Neural progenitor cell (in vitro differentiated cells): ENCODE measurements at regions not wholly inside any gene's neighbourhood (a gene's known extent, or its start where the extent isn't known, plus 50 kb on each side); places are given as distances from the start of the nearest gene placed in this dataset.

Experiments used
- EZH2 ChIP-seq: fragments of 200-600 bp; sonication (generic); IDR thresholded peaks from 2 replicates; pipeline ENCODE4 v1.6.1; 2017; ENCODE audit warnings: antibody characterized with exemption, mild to moderate bottlenecking, moderate library complexity
- EZH2phosphoT487 ChIP-seq: fragments of 200-600 bp; sonication (generic); IDR thresholded peaks from 2 replicates; pipeline ENCODE4 v1.6.1; 2017; ENCODE audit warnings: antibody characterized with exemption
- TF ChIP-seq, protein P1 (sequence below): fragments of 200-600 bp; sonication (generic); IDR thresholded peaks from 2 replicates; pipeline ENCODE4 v1.5.1; 2017; ENCODE audit warnings: antibody characterized with exemption, mild to moderate bottlenecking

DNA sequence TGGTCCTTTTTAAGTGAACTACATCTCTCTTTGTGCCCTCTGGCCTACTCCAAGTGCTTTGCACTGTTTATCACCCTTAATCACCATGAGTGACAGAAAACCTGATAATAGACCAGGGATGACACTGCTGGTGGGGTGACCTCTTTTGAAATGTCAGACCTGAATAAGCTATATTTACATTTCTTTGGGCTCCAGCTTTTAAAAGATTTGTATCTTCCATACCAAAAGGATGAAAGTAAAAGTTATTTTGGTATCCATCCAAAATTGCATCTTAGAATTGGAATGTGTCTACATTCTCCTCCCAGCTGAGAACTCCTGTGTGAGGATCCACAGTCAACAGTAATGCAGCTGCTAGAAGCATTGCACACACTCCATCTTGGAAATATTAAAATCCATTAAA is 370.0 kb downstream of the CDH11 start:
- TF ChIP-seq, protein P1, sequence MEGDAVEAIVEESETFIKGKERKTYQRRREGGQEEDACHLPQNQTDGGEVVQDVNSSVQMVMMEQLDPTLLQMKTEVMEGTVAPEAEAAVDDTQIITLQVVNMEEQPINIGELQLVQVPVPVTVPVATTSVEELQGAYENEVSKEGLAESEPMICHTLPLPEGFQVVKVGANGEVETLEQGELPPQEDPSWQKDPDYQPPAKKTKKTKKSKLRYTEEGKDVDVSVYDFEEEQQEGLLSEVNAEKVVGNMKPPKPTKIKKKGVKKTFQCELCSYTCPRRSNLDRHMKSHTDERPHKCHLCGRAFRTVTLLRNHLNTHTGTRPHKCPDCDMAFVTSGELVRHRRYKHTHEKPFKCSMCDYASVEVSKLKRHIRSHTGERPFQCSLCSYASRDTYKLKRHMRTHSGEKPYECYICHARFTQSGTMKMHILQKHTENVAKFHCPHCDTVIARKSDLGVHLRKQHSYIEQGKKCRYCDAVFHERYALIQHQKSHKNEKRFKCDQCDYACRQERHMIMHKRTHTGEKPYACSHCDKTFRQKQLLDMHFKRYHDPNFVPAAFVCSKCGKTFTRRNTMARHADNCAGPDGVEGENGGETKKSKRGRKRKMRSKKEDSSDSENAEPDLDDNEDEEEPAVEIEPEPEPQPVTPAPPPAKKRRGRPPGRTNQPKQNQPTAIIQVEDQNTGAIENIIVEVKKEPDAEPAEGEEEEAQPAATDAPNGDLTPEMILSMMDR = no peak
- TF ChIP-seq EZH2 (no peak), EZH2phosphoT487 (no peak)
